Kidney (tissue), 13 donors: ENCODE measurements at regions not wholly inside any gene's neighbourhood (a gene's known extent, or its start where the extent isn't known, plus 50 kb on each side); places are given as distances from the start of the nearest gene placed in this dataset.

Source experiments
- DNase-seq, 5 donors: peaks; one replicate each; pipeline ENCODE4 v3.0.0-alpha.2; 2013 to 2020
- FAIRE-seq: peaks from 2 replicates; lab custom pipeline; 2012; peaks lifted over from hg19 to GRCh38; lab: Jason Lieb, UNC
- H3K27ac ChIP-seq, 2 donors: one replicate each; pipeline ENCODE4 v1.7.0; 2013; ENCODE audit warnings: low read depth in 2 of 2, low read length in 2 of 2, inconsistent platforms in 1 of 2
- H3K27me3 ChIP-seq: one replicate; pipeline ENCODE4 v1.7.1; 2013; ENCODE audit warnings: low read length, inconsistent platforms; ENCODE audit not compliant: control insufficient read depth, insufficient read depth
- H3K36me3 ChIP-seq, 3 donors: one replicate each; pipeline versions ENCODE4 v1.7.0 to v1.7.1; 2013; ENCODE audit warnings: low read length in 3 of 3, control low read depth in 1 of 3, inconsistent platforms in 1 of 3; ENCODE audit not compliant: insufficient read depth in 3 of 3, control insufficient read depth in 2 of 3
- H3K4me1 ChIP-seq, 3 donors: one replicate each; pipeline versions ENCODE4 v1.7.0 to v1.7.1; 2013; ENCODE audit warnings: low read length in 3 of 3, inconsistent platforms in 1 of 3, low read depth in 1 of 3; ENCODE audit not compliant: control insufficient read depth in 2 of 3, insufficient read depth in 2 of 3
- H3K4me3 ChIP-seq, 3 donors: one replicate each; pipeline versions ENCODE4 v1.7.0 to v1.8.1; 2013; ENCODE audit warnings: low read length in 3 of 3, control low read depth in 1 of 3, inconsistent platforms in 1 of 3
- H3K9ac ChIP-seq, 3 donors: one replicate each; pipeline versions ENCODE4 v1.7.0 to v1.7.1; 2013; ENCODE audit warnings: low read length in 3 of 3, control low read depth in 1 of 3, inconsistent platforms in 1 of 3
- H3K9me3 ChIP-seq, 3 donors: one replicate each; pipeline versions ENCODE4 v1.7.0 to v1.7.1; 2013; ENCODE audit warnings: low read length in 3 of 3, control low read depth in 1 of 3, inconsistent platforms in 1 of 3; ENCODE audit not compliant: control insufficient read depth in 2 of 3, insufficient read depth in 1 of 3
- intact Hi-C: fragments of 100-400 bp; cut with DNase I; formaldehyde crosslinking; loops from one replicate; pipeline ENCODE4 v1.11.1; 2022
- TF ChIP-seq, protein P1 (sequence below): IDR thresholded peaks from 3 replicates; pipeline ENCODE4 v1.5.1; 2012; ENCODE audit warnings: mild to moderate bottlenecking, moderate library complexity, borderline replicate concordance; ENCODE audit not compliant: insufficient read depth; ENCODE audit errors: extremely low read depth
- donor health status: control.
- donor health status: control.
- donor health status: control.
- donor health status: control.
- donor health status: control.
- donor health status: DM: yes; HTN: yes; CAD: no.
- donor health status: Normal renal cell carcinoma (clear cell type).

DNA sequence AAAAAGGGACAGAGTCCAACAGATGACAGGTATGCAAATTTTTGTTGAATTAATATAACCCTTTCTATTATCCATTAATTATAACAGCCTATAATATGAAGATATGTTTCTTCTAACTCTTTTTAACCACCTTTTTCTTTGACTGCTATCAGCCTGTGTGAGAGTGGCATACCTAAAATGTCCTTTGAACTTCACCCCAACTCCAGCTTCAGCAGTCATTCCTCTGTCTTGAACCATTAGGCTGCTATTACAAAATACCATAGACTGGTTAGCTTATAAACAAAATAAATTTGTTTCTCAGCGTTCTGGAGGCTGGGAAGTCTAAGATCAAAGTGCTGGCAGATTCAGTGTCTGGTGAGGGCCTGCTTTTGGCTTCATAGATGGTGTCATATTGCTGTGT, 564.6 kb upstream of the FAT3 start:
- intact Hi-C loops: no loop called here

DNA sequence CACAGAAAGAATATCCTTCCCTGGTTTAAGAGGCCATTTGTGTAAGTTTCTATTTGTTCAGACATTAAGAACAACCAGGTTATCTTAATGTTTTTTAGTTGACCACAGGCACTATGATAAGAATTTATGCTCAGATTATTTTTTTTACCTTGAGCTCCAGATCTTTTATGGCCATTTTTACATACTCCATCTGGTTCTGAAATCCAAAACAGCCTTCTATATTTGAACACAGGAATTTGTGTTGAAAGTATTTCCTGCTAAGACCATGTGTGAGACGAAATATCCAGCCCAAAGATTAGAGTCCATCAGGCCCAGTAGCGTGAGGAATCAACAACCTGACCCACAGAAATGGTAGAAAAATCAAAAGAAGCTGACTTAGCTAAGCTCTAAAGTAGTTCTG, 569.9 kb upstream of the FAT3 start:
- TF ChIP-seq, protein P1, sequence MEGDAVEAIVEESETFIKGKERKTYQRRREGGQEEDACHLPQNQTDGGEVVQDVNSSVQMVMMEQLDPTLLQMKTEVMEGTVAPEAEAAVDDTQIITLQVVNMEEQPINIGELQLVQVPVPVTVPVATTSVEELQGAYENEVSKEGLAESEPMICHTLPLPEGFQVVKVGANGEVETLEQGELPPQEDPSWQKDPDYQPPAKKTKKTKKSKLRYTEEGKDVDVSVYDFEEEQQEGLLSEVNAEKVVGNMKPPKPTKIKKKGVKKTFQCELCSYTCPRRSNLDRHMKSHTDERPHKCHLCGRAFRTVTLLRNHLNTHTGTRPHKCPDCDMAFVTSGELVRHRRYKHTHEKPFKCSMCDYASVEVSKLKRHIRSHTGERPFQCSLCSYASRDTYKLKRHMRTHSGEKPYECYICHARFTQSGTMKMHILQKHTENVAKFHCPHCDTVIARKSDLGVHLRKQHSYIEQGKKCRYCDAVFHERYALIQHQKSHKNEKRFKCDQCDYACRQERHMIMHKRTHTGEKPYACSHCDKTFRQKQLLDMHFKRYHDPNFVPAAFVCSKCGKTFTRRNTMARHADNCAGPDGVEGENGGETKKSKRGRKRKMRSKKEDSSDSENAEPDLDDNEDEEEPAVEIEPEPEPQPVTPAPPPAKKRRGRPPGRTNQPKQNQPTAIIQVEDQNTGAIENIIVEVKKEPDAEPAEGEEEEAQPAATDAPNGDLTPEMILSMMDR: no peak
- intact Hi-C loops: no loop called here
- H3K4me3 ChIP-seq: no peak overlapping the region
- no peaks in the 10 kb centered on the region for H3K9me3 ChIP-seq
- H3K9ac ChIP-seq: no peak overlapping the region
- H3K36me3 ChIP-seq: no peaks in the 10 kb centered on the region
- no peaks in the 10 kb centered on the region for H3K27me3 ChIP-seq
- FAIRE-seq (no peak), DNase-seq (peak in 2 of 5 donors; percentile 25 to 53)
- H3K27ac ChIP-seq: no peak overlapping the region
- peaks cover 0 to 3% (median 0%) of the 10 kb centered on the region in 3 donors for H3K4me1 ChIP-seq

More for the DNA sequence above, 564.6 kb upstream of the FAT3 start:
- H3K36me3 ChIP-seq: no peaks in the 10 kb centered on the region
- H3K9me3 ChIP-seq: no peaks in the 10 kb centered on the region
- H3K9ac ChIP-seq: no peak overlapping the region
- TF ChIP-seq, protein P1: no peak
- H3K4me3 ChIP-seq: no peak overlapping the region
- DNase-seq (no peak), FAIRE-seq (no peak)
- no peak overlapping the region for H3K27ac ChIP-seq
- H3K27me3 ChIP-seq: no peaks in the 10 kb centered on the region
- peaks cover 0 to 3% (median 0%) of the 10 kb centered on the region in 3 donors for H3K4me1 ChIP-seq

DNA sequence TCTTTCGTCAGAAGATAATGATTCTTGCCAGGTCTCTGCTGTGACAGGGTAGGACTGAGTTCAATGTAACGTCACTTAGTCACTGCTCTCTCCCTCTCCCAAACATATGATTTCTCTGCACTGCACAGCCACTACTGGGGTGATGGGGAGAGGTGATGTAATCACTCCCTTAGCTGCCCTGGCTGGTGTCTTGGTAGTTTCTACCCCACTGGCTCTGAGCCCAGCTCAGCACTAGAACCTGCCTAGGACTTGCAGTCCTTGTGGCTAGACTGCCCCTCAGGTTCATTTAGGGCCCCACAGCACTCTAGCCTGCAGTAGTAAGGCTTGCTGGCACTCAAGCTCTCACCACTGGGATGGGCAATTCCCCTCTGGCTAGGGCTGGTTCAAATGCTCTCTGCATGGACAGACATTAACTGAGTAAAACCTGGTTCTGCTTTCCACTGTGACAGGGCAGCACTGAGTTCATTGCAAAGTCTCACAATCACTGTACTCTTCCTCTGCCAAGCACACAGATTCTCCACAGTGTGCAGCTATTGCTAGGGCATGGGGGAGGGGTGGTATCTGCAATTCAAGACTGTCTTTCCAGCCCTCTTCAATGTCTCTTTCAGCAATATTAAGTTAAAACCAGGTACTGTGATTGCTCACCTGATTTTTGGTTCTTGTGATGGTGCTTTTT, 571.4 kb upstream of the FAT3 start:
- no peaks in the 10 kb centered on the region for H3K27me3 ChIP-seq
- H3K36me3 ChIP-seq: no peaks in the 10 kb centered on the region
- H3K4me1 ChIP-seq: peaks cover 0 to 3% (median 0%) of the 10 kb centered on the region in 3 donors
- intact Hi-C loops: no loop called here
- no peak overlapping the region for H3K4me3 ChIP-seq
- no peak for DNase-seq
- H3K9ac ChIP-seq: no peak overlapping the region
- no peak for FAIRE-seq
- no peaks in the 10 kb centered on the region for H3K9me3 ChIP-seq
- no peak overlapping the region for H3K27ac ChIP-seq
- TF ChIP-seq, protein P1: no peak
